ENCODE measurements at regions not wholly inside any gene's neighbourhood (a gene's known extent, or its start where the extent isn't known, plus 50 kb on each side); places are given as distances from the start of the nearest gene placed in this dataset.
"Not testable (repeated sequence)": the region's sequence is repeated elsewhere in the genome, so short reads cannot be mapped to it uniquely, and the experiment has no call there.

GRCh38 chr4:25474690-25475089 lies 97.6 kb downstream of the ANAPC4 start:
- FAIRE-seq (no peak), DNase-seq (ENCODE audit: low spot score in 2 of 2) (no peak)

GRCh38 chr4:25477221-25477620 lies 100.2 kb downstream of the ANAPC4 start:
- DNase-seq (ENCODE audit: low spot score in 2 of 2) (no peak), FAIRE-seq (no peak)

- FAIRE-seq, result no peak
- no peak for DNase-seq (ENCODE audit: low spot score in 2 of 2)
Measured at GRCh38 chr4:25481648-25482047, 104.6 kb downstream of the ANAPC4 start.

- DNase-seq (ENCODE audit: low spot score in 2 of 2), result no peak
- FAIRE-seq, result no peak
Measured at GRCh38 chr4:25484243-25484721, 107.2 kb downstream of the ANAPC4 start.

- FAIRE-seq, result no peak
- DNase-seq (ENCODE audit: low spot score in 2 of 2), result no peak
Measured at GRCh38 chr4:25485104-25485503, 108.0 kb downstream of the ANAPC4 start.

- no peak for DNase-seq (ENCODE audit: low spot score in 2 of 2)
Measured at GRCh38 chr4:25486171-25486570, 109.1 kb downstream of the ANAPC4 start.

GRCh38 chr4:25487155-25487554 lies 110.1 kb downstream of the ANAPC4 start:
- no peak for FAIRE-seq
- no peak for DNase-seq (ENCODE audit: low spot score in 2 of 2)

More at GRCh38 chr4:25486171-25486570, 109.1 kb downstream of the ANAPC4 start:
- FAIRE-seq, result no peak

- FAIRE-seq (no peak), DNase-seq (ENCODE audit: low spot score in 2 of 2) (no peak)
Measured at GRCh38 chr4:25489253-25489797, 112.3 kb downstream of the ANAPC4 start.

- FAIRE-seq (no peak), DNase-seq (ENCODE audit: low spot score in 2 of 2) (no peak)
Measured at GRCh38 chr4:25493466-25493865, 116.4 kb downstream of the ANAPC4 start.

GRCh38 chr4:25494166-25494565 lies 117.1 kb downstream of the ANAPC4 start:
- FAIRE-seq, result no peak
- no peak for DNase-seq (ENCODE audit: low spot score in 2 of 2)

GRCh38 chr4:25500626-25501316 lies 123.7 kb downstream of the ANAPC4 start:
- no peak for DNase-seq (ENCODE audit: low spot score in 2 of 2)
- FAIRE-seq, result no peak

GRCh38 chr4:25502115-25502514 lies 125.1 kb downstream of the ANAPC4 start:
- FAIRE-seq (no peak), DNase-seq (ENCODE audit: low spot score in 2 of 2) (no peak)

GRCh38 chr4:25503779-25504178 lies 126.7 kb downstream of the ANAPC4 start:
- FAIRE-seq, result no peak
- DNase-seq (ENCODE audit: low spot score in 2 of 2), result no peak

GRCh38 chr4:25504932-25505636 lies 128.0 kb downstream of the ANAPC4 start:
- DNase-seq (ENCODE audit: low spot score in 2 of 2) (no peak), FAIRE-seq (no peak)

GRCh38 chr4:25505637-25505991 lies 128.6 kb downstream of the ANAPC4 start:
- DNase-seq (ENCODE audit: low spot score in 2 of 2), result no peak
- no peak for FAIRE-seq

GRCh38 chr4:25506032-25506571 lies 129.0 kb downstream of the ANAPC4 start:
- DNase-seq (ENCODE audit: low spot score in 2 of 2), result no peak
- FAIRE-seq, result no peak

- FAIRE-seq (no peak), DNase-seq (ENCODE audit: low spot score in 2 of 2) (no peak)
Measured at GRCh38 chr4:25509646-25510045, 132.6 kb downstream of the ANAPC4 start.

GRCh38 chr4:25511823-25512222 lies 134.8 kb downstream of the ANAPC4 start:
- FAIRE-seq, result not testable (repeated sequence)

GRCh38 chr4:25513814-25514213 lies 136.8 kb downstream of the ANAPC4 start:
- DNase-seq (ENCODE audit: low spot score in 2 of 2), result no peak
- no peak for FAIRE-seq

More at GRCh38 chr4:25511823-25512222, 134.8 kb downstream of the ANAPC4 start:
- not testable (repeated sequence) for DNase-seq (ENCODE audit: low spot score in 2 of 2)

- FAIRE-seq, result no peak
Measured at GRCh38 chr4:25523405-25523804, 132.2 kb upstream of the SLC34A2 start.

GRCh38 chr4:25524663-25525062 lies 131.0 kb upstream of the SLC34A2 start:
- FAIRE-seq, result no peak
- no peak for DNase-seq (ENCODE audit: low spot score in 2 of 2)

More at GRCh38 chr4:25523405-25523804, 132.2 kb upstream of the SLC34A2 start:
- no peak for DNase-seq (ENCODE audit: low spot score in 2 of 2)

All from frontal cortex (tissue), 3 donors.